Nephron (organoid): ENCODE measurements at regions not wholly inside any gene's neighbourhood (a gene's known extent, or its start where the extent isn't known, plus 50 kb on each side); places are given as distances from the start of the nearest gene placed in this dataset.
"Not testable (repeated sequence)": the region's sequence is repeated elsewhere in the genome, so short reads cannot be mapped to it uniquely, and the experiment has no call there.

Source experiments
- H3K27ac Mint-ChIP-seq, 3 experiments: 2 replicates each; pipeline ENCODE4 v1.8.0; 2020; ENCODE audit warnings: mixed read lengths in 3 of 3, mild to moderate bottlenecking in 2 of 3, moderate library complexity in 1 of 3
- H3K27me3 Mint-ChIP-seq: 2 replicates; pipeline ENCODE4 v1.8.0; 2021; ENCODE audit warnings: low read depth, mild to moderate bottlenecking, moderate library complexity, mixed read lengths
- H3K36me3 Mint-ChIP-seq: 2 replicates; pipeline ENCODE4 v1.8.0; 2020; ENCODE audit warnings: low read depth, mixed read lengths
- H3K4me1 Mint-ChIP-seq: 2 replicates; pipeline ENCODE4 v1.8.0; 2020; ENCODE audit warnings: mixed read lengths
- H3K4me3 Mint-ChIP-seq, 3 experiments: 2 replicates each; pipeline ENCODE4 v1.8.0; 2020; ENCODE audit warnings: mild to moderate bottlenecking in 3 of 3, mixed read lengths in 3 of 3, moderate library complexity in 2 of 3
- H3K9me3 Mint-ChIP-seq: 2 replicates; pipeline ENCODE4 v1.8.0; 2020; ENCODE audit warnings: mixed read lengths
- CTCF ChIP-seq, 3 experiments: fragments of 200-600 bp; sonication (generic); IDR thresholded peaks; one replicate each; pipeline ENCODE4 v1.5.0; 2021; ENCODE audit warnings: antibody characterized with exemption in 3 of 3; ENCODE audit not compliant: unreplicated experiment in 3 of 3

GRCh38 chr18:57951117-57951796, 92.8 kb upstream of the NEDD4L start:
- no peaks in the 10 kb centered on the region for H3K36me3 Mint-ChIP-seq
- peaks cover 4% of the 10 kb centered on the region for H3K27me3 Mint-ChIP-seq
- no peak for TF ChIP-seq CTCF (IDR thresholded peaks at IDR 0.05; ENCODE audit: unreplicated experiment in 3 of 3)
- no peak overlapping the region for H3K27ac Mint-ChIP-seq
- H3K4me1 Mint-ChIP-seq, result no peaks in the 10 kb centered on the region
- no peaks in the 10 kb centered on the region for H3K9me3 Mint-ChIP-seq
- no peak overlapping the region for H3K4me3 Mint-ChIP-seq

DNA sequence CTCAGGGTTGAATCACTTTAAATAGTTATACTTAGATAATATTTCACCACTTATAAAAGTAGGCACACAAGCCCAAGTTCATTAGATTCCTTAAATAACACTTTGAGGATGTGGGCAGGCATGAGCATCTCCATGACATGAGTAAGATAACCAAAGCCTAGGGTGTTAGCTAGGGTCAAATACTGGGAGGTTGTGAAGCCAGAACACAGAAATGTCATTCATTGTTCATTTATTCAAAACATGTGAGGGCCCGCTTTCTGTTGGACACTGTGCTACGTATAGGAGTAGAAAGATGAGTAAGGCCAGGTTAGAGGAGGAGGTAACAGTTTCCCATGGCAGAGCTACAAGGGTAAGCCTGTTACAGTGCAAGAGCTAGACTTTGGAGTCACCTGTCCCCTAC, 93.5 kb upstream of the NEDD4L start:
- no peak overlapping the region for H3K27ac Mint-ChIP-seq
- no peaks in the 10 kb centered on the region for H3K4me1 Mint-ChIP-seq
- H3K36me3 Mint-ChIP-seq, result no peaks in the 10 kb centered on the region
- peaks cover 4% of the 10 kb centered on the region for H3K27me3 Mint-ChIP-seq
- no peaks in the 10 kb centered on the region for H3K9me3 Mint-ChIP-seq
- no peak for TF ChIP-seq CTCF (IDR thresholded peaks at IDR 0.05; ENCODE audit: unreplicated experiment in 3 of 3)
- no peak overlapping the region for H3K4me3 Mint-ChIP-seq

DNA sequence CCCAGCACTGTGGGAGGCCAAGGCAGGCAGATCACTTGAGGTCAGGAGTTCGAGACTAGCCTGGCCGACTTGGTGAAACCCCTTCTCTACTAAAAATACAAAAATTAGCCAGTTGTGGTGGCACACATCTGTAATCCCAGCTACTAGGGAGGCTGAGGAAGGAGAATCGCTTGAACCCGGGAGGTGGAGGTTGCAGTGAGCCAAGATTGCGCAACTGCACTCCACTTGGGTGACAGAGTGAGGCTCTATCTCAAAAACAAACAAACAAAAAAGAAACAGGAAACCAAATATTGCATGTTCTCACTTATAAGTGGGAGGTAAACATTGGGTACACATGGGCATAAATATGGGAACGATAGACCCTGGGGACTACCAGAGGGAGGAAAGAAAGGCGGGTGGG, 94.7 kb upstream of the NEDD4L start:
- H3K27me3 Mint-ChIP-seq, H3K27ac Mint-ChIP-seq, H3K4me1 Mint-ChIP-seq, H3K36me3 Mint-ChIP-seq, H3K9me3 Mint-ChIP-seq, H3K4me3 Mint-ChIP-seq: not testable (repeated sequence)

- Mint-ChIP-seq H3K4me3 (no peak overlapping the region), H3K27ac (no peak overlapping the region), H3K36me3 (no peaks in the 10 kb centered on the region), H3K27me3 (peaks cover 4% of the 10 kb centered on the region), H3K9me3 (no peaks in the 10 kb centered on the region), H3K4me1 (no peaks in the 10 kb centered on the region)
- no peak for TF ChIP-seq CTCF (IDR thresholded peaks at IDR 0.05; ENCODE audit: unreplicated experiment in 3 of 3)
Measured at GRCh38 chr18:57947117-57947516, 96.9 kb upstream of the NEDD4L start.

DNA sequence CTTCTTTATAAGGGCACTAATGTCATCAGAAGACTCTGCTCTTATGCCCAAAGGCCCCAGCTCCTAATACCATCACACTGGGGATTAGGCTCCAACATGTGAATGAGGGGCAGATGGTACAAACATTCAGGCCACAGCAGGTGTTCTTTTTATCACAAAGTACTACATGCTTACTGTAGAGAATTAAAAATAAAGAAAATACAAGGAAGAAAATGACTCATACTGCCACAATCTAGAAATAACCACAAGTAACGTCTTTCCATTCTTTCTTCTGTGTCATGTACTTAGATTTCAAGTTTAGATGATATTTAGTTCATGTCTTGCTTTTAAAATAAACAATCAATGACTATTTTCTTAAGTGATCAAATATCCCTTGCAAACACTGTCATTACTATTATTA, 100.3 kb upstream of the NEDD4L start:
- H3K4me1 Mint-ChIP-seq, result peaks cover 10% of the 10 kb centered on the region
- no peaks in the 10 kb centered on the region for H3K36me3 Mint-ChIP-seq
- no peak for TF ChIP-seq CTCF (IDR thresholded peaks at IDR 0.05; ENCODE audit: unreplicated experiment in 3 of 3)
- H3K27me3 Mint-ChIP-seq, result no peaks in the 10 kb centered on the region
- no peak overlapping the region for H3K4me3 Mint-ChIP-seq
- no peaks in the 10 kb centered on the region for H3K9me3 Mint-ChIP-seq
- H3K27ac Mint-ChIP-seq, result no peak overlapping the region

DNA sequence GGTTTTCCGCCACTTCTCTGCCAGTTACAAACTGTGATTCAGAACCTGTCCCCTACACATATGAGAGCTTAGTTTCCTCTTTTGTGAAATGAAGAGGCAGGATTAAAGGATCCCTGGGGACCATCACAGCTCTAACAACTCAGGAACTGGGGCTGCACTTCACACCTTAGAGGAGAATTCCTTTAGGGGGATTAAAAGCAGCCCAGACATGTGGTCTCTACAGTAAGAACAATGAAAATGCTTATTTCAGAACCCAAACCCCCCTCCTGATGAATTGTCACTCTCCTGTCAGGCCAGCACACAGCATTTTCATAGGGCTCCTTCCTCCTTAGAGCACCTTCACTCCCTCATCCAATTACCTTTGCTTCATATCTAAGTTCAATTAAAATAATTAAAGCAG, 101.5 kb upstream of the NEDD4L start:
- Mint-ChIP-seq H3K9me3 (no peaks in the 10 kb centered on the region), H3K27ac (no peak overlapping the region), H3K4me1 (peaks cover 10% of the 10 kb centered on the region), H3K27me3 (no peaks in the 10 kb centered on the region), H3K36me3 (no peaks in the 10 kb centered on the region), H3K4me3 (no peak overlapping the region)
- no peak for TF ChIP-seq CTCF (IDR thresholded peaks at IDR 0.05; ENCODE audit: unreplicated experiment in 3 of 3)
